ENCODE measurements at regions not wholly inside any gene's neighbourhood (a gene's known extent, or its start where the extent isn't known, plus 50 kb on each side); places are given as distances from the start of the nearest gene placed in this dataset.
"Not testable (repeated sequence)": the region's sequence is repeated elsewhere in the genome, so short reads cannot be mapped to it uniquely, and the experiment has no call there.

DNA sequence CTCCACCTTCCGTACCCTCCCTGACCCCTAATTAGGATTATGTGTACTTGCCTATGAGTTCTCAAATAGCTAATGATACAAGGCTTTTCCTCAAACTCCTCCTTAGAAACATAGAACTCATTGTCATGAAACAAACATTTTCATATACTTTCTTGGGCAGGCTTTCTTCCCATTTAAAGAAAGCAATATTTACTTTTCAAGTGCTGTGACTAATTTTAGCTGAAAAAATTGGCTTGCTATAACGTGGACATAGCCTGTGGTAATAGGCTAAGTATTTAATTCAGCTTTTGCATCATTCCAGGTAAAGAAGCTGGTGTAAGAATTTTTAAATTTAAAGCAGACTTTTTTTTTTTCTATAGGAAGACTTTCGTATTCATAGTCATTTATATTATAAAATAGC, 208.7 kb downstream of the SOX2 start:
- Histone ChIP-seq H3K4me2 (ENCODE audit: low read length) (peak overlapping the region; percentile 71; the same call in 1 of the 2 replicates), H3K36me3 (ENCODE audit: control insufficient read depth, low read length) (no peaks in the 10 kb centered on the region), H3F3A (ENCODE audit: control insufficient read depth, insufficient read depth) (no peaks in the 10 kb centered on the region), H3K9me3 (ENCODE audit: control insufficient read depth, insufficient read depth, low read length) (no peaks in the 10 kb centered on the region), H3K4me1 (ENCODE audit: control insufficient read depth, low read length) (peaks cover 21% of the 10 kb centered on the region), H3K4me3 (ENCODE audit: low read length) (no peak overlapping the region), H3K27me3 (ENCODE audit: control insufficient read depth, low read length) (no peaks in the 10 kb centered on the region), H4K20me1 (ENCODE audit: control insufficient read depth, insufficient read depth, low read depth, low read length) (no peaks in the 10 kb centered on the region), H3K79me2 (ENCODE audit: control insufficient read depth, low read length) (no peaks in the 10 kb centered on the region), H3K9me2 (replicated peaks; ENCODE audit: control insufficient read depth, low read length) (no peaks in the 10 kb centered on the region), H3K27ac (ENCODE audit: low read depth, low read length) (no peak overlapping the region)
- no peak for TF ChIP-seq EZH2phosphoT487 (IDR thresholded peaks at IDR 0.05; ENCODE audit: borderline replicate concordance, low read length)
- TF ChIP-seq, protein P1, sequence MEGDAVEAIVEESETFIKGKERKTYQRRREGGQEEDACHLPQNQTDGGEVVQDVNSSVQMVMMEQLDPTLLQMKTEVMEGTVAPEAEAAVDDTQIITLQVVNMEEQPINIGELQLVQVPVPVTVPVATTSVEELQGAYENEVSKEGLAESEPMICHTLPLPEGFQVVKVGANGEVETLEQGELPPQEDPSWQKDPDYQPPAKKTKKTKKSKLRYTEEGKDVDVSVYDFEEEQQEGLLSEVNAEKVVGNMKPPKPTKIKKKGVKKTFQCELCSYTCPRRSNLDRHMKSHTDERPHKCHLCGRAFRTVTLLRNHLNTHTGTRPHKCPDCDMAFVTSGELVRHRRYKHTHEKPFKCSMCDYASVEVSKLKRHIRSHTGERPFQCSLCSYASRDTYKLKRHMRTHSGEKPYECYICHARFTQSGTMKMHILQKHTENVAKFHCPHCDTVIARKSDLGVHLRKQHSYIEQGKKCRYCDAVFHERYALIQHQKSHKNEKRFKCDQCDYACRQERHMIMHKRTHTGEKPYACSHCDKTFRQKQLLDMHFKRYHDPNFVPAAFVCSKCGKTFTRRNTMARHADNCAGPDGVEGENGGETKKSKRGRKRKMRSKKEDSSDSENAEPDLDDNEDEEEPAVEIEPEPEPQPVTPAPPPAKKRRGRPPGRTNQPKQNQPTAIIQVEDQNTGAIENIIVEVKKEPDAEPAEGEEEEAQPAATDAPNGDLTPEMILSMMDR (IDR thresholded peaks at IDR 0.05; ENCODE audit: low read depth, low read length, poor library complexity, severe bottlenecking), result no peak

DNA sequence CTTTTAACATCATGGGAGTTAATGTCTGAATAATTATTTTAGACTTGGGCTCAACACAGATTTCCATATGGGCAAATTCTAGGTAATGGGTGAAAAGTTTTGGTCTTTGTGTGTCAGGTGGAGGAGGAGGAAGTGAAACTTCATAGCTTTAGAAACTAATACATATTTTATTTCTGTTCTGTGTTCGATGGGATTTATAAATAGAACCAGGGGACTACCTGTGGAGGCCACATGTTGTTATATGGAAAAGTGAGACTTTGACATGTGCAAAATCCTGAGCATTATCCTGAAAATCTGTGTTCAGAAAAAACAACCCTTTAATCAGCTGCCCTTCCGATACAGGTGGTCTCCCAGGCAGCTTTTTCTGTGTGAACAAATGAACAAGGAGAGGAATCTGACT, 209.5 kb downstream of the SOX2 start:
- Histone ChIP-seq H3K27me3 (ENCODE audit: control insufficient read depth, low read length) (no peaks in the 10 kb centered on the region), H3K4me3 (ENCODE audit: low read length) (peak overlapping the region; percentile 47), H4K20me1 (ENCODE audit: control insufficient read depth, insufficient read depth, low read depth, low read length) (no peaks in the 10 kb centered on the region), H3K4me1 (ENCODE audit: control insufficient read depth, low read length) (peaks cover 21% of the 10 kb centered on the region), H3K9me2 (replicated peaks; ENCODE audit: control insufficient read depth, low read length) (no peaks in the 10 kb centered on the region), H3K79me2 (ENCODE audit: control insufficient read depth, low read length) (no peaks in the 10 kb centered on the region), H3K36me3 (ENCODE audit: control insufficient read depth, low read length) (no peaks in the 10 kb centered on the region), H3F3A (ENCODE audit: control insufficient read depth, insufficient read depth) (no peaks in the 10 kb centered on the region), H3K9me3 (ENCODE audit: control insufficient read depth, insufficient read depth, low read length) (no peaks in the 10 kb centered on the region), H3K4me2 (ENCODE audit: low read length) (peak overlapping the region; percentile 71), H3K27ac (ENCODE audit: low read depth, low read length) (no peak overlapping the region)
- no peak for TF ChIP-seq EZH2phosphoT487 (IDR thresholded peaks at IDR 0.05; ENCODE audit: borderline replicate concordance, low read length)
- TF ChIP-seq, protein P1 (IDR thresholded peaks at IDR 0.05; ENCODE audit: low read depth, low read length, poor library complexity, severe bottlenecking), result no peak

GRCh38 chr3:181925841-181926240, 214.1 kb downstream of the SOX2 start:
- not testable (repeated sequence) for H4K20me1 ChIP-seq (ENCODE audit: control insufficient read depth, insufficient read depth, low read depth, low read length); H3K27me3 ChIP-seq (ENCODE audit: control insufficient read depth, low read length); H3K9me3 ChIP-seq (ENCODE audit: control insufficient read depth, insufficient read depth, low read length); H3K79me2 ChIP-seq (ENCODE audit: control insufficient read depth, low read length); H3K9me2 ChIP-seq (replicated peaks; ENCODE audit: control insufficient read depth, low read length); H3K4me2 ChIP-seq (ENCODE audit: low read length); H3K4me3 ChIP-seq (ENCODE audit: low read length); H3K36me3 ChIP-seq (ENCODE audit: control insufficient read depth, low read length); H3K27ac ChIP-seq (ENCODE audit: low read depth, low read length); H3F3A ChIP-seq (ENCODE audit: control insufficient read depth, insufficient read depth)
- H3K4me1 ChIP-seq (ENCODE audit: control insufficient read depth, low read length), result peaks cover 15% of the 10 kb centered on the region

DNA sequence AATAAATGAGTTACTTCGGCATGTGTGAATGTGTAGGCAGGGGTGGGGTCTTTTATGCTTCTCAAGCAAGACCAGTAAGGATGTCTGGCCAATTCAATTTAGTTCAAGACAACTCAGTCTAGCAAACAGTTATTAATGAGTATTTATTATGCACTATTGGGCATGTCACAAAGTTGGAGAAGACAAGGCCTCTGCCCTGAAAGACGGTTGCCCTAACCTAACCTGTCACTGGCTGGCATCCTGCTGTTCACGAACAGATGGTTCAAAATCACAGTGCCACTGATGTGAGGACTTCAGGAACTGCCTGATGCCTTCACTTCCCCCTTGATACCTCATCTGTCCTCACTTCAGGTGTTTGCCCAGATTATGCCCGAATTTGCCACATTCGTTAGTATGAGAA, 217.8 kb downstream of the SOX2 start:
- H3K27me3 ChIP-seq (ENCODE audit: control insufficient read depth, low read length), result no peaks in the 10 kb centered on the region
- no peaks in the 10 kb centered on the region for H3K9me2 ChIP-seq (replicated peaks; ENCODE audit: control insufficient read depth, low read length)
- no peaks in the 10 kb centered on the region for H3K36me3 ChIP-seq (ENCODE audit: control insufficient read depth, low read length)
- no peaks in the 10 kb centered on the region for H3K9me3 ChIP-seq (ENCODE audit: control insufficient read depth, insufficient read depth, low read length)
- no peaks in the 10 kb centered on the region for H3K79me2 ChIP-seq (ENCODE audit: control insufficient read depth, low read length)
- no peak overlapping the region for H3K27ac ChIP-seq (ENCODE audit: low read depth, low read length)
- no peaks in the 10 kb centered on the region for H3F3A ChIP-seq (ENCODE audit: control insufficient read depth, insufficient read depth)
- no peak overlapping the region for H3K4me3 ChIP-seq (ENCODE audit: low read length)
- peaks cover 23% of the 10 kb centered on the region for H3K4me1 ChIP-seq (ENCODE audit: control insufficient read depth, low read length)
- H3K4me2 ChIP-seq (ENCODE audit: low read length), result no peak overlapping the region
- TF ChIP-seq EZH2phosphoT487 (IDR thresholded peaks at IDR 0.05; ENCODE audit: borderline replicate concordance, low read length), result no peak
- TF ChIP-seq, protein P1 (IDR thresholded peaks at IDR 0.05; ENCODE audit: low read depth, low read length, poor library complexity, severe bottlenecking), result no peak
- H4K20me1 ChIP-seq (ENCODE audit: control insufficient read depth, insufficient read depth, low read depth, low read length), result no peaks in the 10 kb centered on the region
